CD4-positive, alpha-beta T cell (primary cell): ENCODE measurements at regions not wholly inside any gene's neighbourhood (a gene's known extent, or its start where the extent isn't known, plus 50 kb on each side); places are given as distances from the start of the nearest gene placed in this dataset.

ENCODE experiments used
- ATAC-seq: fragments of 200-7000 bp; cut with Tn5 transposase; one replicate; pipeline ENCODE4 v1.10.0; 2022; ENCODE audit warnings: mild to moderate bottlenecking; ENCODE audit not compliant: poor library complexity
- CTCF ChIA-PET: fragments of 350-600 bp; sonication (Branson Sonifier 250); formaldehyde crosslinking; loops from one replicate; lab custom pipeline; 2021; ENCODE audit warnings: antibody characterized with exemption, inconsistent platforms; lab: Charles Lee
- POLR2A ChIA-PET: fragments of 350-600 bp; sonication (Branson Sonifier 250); formaldehyde crosslinking; loops from one replicate; lab custom pipeline; 2021; ENCODE audit warnings: antibody characterized with exemption, inconsistent platforms; lab: Charles Lee
- DNase-seq, 14 experiments: peaks; one replicate each; pipeline ENCODE4 v3.0.0-alpha.2; 2013 to 2020; ENCODE audit warnings: mixed read lengths in 2 of 14
- H3K27ac ChIP-seq, 2 donors: one replicate each; pipeline versions ENCODE4 v1.5.1 to v1.7.0; 2013; ENCODE audit warnings: low read length in 2 of 2, low read depth in 1 of 2, mild to moderate bottlenecking in 1 of 2
- H3K27me3 ChIP-seq, 2 experiments: 1 replicate in 1 of 2; 2 replicates in 1 of 2; pipeline versions ENCODE4 v1.6.1 to v1.7.0; 2013; ENCODE audit warnings: low read length in 2 of 2, control low read depth in 1 of 2, mild to moderate bottlenecking in 1 of 2, moderate library complexity in 1 of 2; ENCODE audit not compliant: insufficient read depth in 2 of 2, control insufficient read depth in 1 of 2
- H3K36me3 ChIP-seq: one replicate; pipeline ENCODE4 v1.6.1; 2013; ENCODE audit warnings: low read length, control low read depth; ENCODE audit not compliant: insufficient read depth
- H3K4me1 ChIP-seq: one replicate; pipeline ENCODE4 v1.6.1; 2013; ENCODE audit warnings: low read length, control low read depth; ENCODE audit not compliant: insufficient read depth
- H3K4me3 ChIP-seq: one replicate; pipeline ENCODE4 v1.5.1; 2013; ENCODE audit warnings: mild to moderate bottlenecking, low read length, moderate library complexity
- H3K9me3 ChIP-seq, 2 experiments: 1 replicate in 1 of 2; 2 replicates in 1 of 2; pipeline versions ENCODE4 v1.6.1 to v1.7.0; 2013; ENCODE audit warnings: low read length in 2 of 2, mild to moderate bottlenecking in 2 of 2, control low read depth in 1 of 2, moderate library complexity in 1 of 2; ENCODE audit not compliant: control insufficient read depth in 1 of 2, insufficient read depth in 1 of 2
- H3K27ac Mint-ChIP-seq: one replicate; pipeline ENCODE4 v1.8.0; 2020; ENCODE audit warnings: mixed read lengths
- H3K27me3 Mint-ChIP-seq: one replicate; pipeline ENCODE4 v1.8.0; 2021; ENCODE audit warnings: mixed read lengths
- H3K36me3 Mint-ChIP-seq: one replicate; pipeline ENCODE4 v1.8.0; 2021; ENCODE audit warnings: low read depth, mixed read lengths
- H3K4me1 Mint-ChIP-seq: one replicate; pipeline ENCODE4 v1.8.0; 2021; ENCODE audit warnings: low read depth, mixed read lengths
- H3K4me3 Mint-ChIP-seq: one replicate; pipeline ENCODE4 v1.8.0; 2020; ENCODE audit warnings: mild to moderate bottlenecking, mixed read lengths
- H3K9me3 Mint-ChIP-seq: one replicate; pipeline ENCODE4 v1.8.0; 2020; ENCODE audit warnings: mixed read lengths
- intact Hi-C, 2 experiments: fragments of 100-400 bp; cut with DNase I in 1 of 2; cut with micrococcal nuclease in 1 of 2; formaldehyde crosslinking; loops; one replicate each; pipeline versions ENCODE4 v1.15.1 to v1.9.0; 2023 to 2025; cut with DNase I, micrococcal nuclease
- TF ChIP-seq, protein P1 (sequence below): fragments of 200-600 bp; IDR thresholded peaks from one replicate; pipeline ENCODE4 v1.8.0; 2022; ENCODE audit warnings: antibody characterized with exemption, mild to moderate bottlenecking

DNA sequence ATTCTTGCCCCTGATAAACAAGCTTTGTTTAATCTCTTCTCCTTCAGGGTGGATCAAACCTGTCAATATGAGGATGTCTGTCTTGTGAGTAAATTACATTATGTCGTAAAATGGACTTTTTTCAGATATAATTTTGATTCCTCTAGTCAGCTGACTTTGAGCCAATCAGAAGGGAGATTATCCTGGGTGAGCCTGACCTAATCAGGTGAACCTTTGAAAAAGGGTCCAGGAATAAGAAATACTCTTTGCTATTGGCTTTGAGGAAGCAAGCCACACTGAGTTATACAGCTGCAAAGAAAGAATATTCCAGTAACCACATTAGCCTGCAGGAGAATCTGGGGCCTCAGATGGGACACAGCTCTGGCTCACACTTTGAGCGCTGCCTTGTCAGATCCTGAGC is 304.3 kb upstream of the ARRDC3 start:
- CTCF ChIA-PET: no interaction called here
- TF ChIP-seq, protein P1, sequence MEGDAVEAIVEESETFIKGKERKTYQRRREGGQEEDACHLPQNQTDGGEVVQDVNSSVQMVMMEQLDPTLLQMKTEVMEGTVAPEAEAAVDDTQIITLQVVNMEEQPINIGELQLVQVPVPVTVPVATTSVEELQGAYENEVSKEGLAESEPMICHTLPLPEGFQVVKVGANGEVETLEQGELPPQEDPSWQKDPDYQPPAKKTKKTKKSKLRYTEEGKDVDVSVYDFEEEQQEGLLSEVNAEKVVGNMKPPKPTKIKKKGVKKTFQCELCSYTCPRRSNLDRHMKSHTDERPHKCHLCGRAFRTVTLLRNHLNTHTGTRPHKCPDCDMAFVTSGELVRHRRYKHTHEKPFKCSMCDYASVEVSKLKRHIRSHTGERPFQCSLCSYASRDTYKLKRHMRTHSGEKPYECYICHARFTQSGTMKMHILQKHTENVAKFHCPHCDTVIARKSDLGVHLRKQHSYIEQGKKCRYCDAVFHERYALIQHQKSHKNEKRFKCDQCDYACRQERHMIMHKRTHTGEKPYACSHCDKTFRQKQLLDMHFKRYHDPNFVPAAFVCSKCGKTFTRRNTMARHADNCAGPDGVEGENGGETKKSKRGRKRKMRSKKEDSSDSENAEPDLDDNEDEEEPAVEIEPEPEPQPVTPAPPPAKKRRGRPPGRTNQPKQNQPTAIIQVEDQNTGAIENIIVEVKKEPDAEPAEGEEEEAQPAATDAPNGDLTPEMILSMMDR: no peak

DNA sequence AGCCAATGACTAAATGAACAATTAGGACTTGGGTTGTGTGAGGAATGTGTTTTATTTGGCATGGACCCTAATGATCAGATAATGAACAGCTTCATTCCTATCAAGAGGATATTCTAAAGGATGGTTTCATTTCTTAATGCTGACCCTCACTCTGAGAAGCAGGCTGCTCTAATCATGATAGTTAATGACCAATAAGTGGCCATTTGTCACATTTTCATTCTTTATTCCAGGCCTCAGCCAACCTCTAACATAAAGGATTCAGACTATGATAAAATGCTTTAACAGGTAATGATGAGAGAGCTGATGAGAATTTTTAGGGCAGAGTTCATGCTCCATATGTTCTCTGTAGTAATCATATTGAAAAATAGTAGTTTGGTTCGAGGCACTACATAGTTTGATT is 301.5 kb upstream of the ARRDC3 start:
- ChIA-PET POLR2A (no interaction called here), CTCF (interaction anchor here (0.9 kb wide), 1 partner anchor 8 kb away, joined by 3 read pairs; no protein-coding TSS in a partner anchor)
- no peaks in the 10 kb centered on the region for H3K4me1 Mint-ChIP-seq
- Histone ChIP-seq H3K4me1 (no peaks in the 10 kb centered on the region), H3K9me3 (no peaks in the 10 kb centered on the region), H3K4me3 (no peak overlapping the region), H3K27ac (no peak overlapping the region), H3K36me3 (no peaks in the 10 kb centered on the region), H3K27me3 (no peaks in the 10 kb centered on the region)
- H3K9me3 Mint-ChIP-seq: no peaks in the 10 kb centered on the region
- TF ChIP-seq, protein P1: no peak
- no peaks in the 10 kb centered on the region for H3K36me3 Mint-ChIP-seq
- no peak for DNase-seq
- no peak overlapping the region for H3K27ac Mint-ChIP-seq
- H3K4me3 Mint-ChIP-seq: no peak overlapping the region
- intact Hi-C loops: no loop called here
- H3K27me3 Mint-ChIP-seq: no peaks in the 10 kb centered on the region
- no peak for ATAC-seq

More for the DNA sequence above, 304.3 kb upstream of the ARRDC3 start:
- POLR2A ChIA-PET: no interaction called here
- no peaks in the 10 kb centered on the region for H3K36me3 Mint-ChIP-seq
- H3K9me3 ChIP-seq: peaks cover 0 to 8% of the 10 kb centered on the region in 2 experiments
- ATAC-seq: no peak
- H3K27ac ChIP-seq: no peak overlapping the region
- H3K9me3 Mint-ChIP-seq: peaks cover under 1% of the 10 kb centered on the region
- H3K4me1 ChIP-seq: no peaks in the 10 kb centered on the region
- H3K36me3 ChIP-seq: no peaks in the 10 kb centered on the region
- intact Hi-C loops: no loop called here
- no peak overlapping the region for H3K4me3 Mint-ChIP-seq
- no peak overlapping the region for H3K4me3 ChIP-seq
- H3K4me1 Mint-ChIP-seq: no peaks in the 10 kb centered on the region
- H3K27ac Mint-ChIP-seq: no peak overlapping the region
- no peaks in the 10 kb centered on the region for H3K27me3 ChIP-seq
- no peak for DNase-seq
- H3K27me3 Mint-ChIP-seq: no peaks in the 10 kb centered on the region

DNA sequence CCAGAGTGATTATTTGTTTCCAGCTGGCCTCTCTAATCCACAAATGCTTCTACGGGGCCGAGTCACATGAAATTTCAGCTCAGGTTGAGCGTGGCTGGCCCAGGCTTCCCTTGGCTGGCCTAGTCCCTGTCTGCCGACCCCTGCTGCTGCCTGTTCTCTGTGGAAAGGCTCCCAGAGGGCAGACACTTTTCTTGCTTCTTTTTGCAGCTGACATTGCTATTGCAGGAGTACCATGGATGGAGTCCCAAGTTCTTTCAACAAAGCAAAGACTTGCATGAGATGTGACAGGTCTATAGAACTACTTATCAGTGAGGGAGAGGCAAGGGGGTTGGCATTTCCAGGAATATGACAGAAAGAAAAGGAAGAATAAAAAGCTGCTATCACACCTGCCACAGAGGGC is 287.4 kb upstream of the ARRDC3 start:
- ChIA-PET CTCF (no interaction called here), POLR2A (no interaction called here)
- ATAC-seq (no peak), DNase-seq (no peak)
- Mint-ChIP-seq H3K4me1 (no peaks in the 10 kb centered on the region), H3K27ac (no peak overlapping the region), H3K9me3 (no peaks in the 10 kb centered on the region), H3K36me3 (no peaks in the 10 kb centered on the region), H3K4me3 (no peak overlapping the region), H3K27me3 (no peaks in the 10 kb centered on the region)
- H3K9me3 ChIP-seq: no peaks in the 10 kb centered on the region
- H3K4me3 ChIP-seq: no peak overlapping the region
- TF ChIP-seq, protein P1: no peak
- H3K4me1 ChIP-seq: no peaks in the 10 kb centered on the region
- intact Hi-C loops: no loop called here
- no peaks in the 10 kb centered on the region for H3K36me3 ChIP-seq
- H3K27ac ChIP-seq: no peak overlapping the region
- no peaks in the 10 kb centered on the region for H3K27me3 ChIP-seq
